Dedifferentiated amniotic fluid mesenchymal stem cell (primary cell): ENCODE measurements at regions not wholly inside any gene's neighbourhood (a gene's known extent, or its start where the extent isn't known, plus 50 kb on each side); places are given as distances from the start of the nearest gene placed in this dataset.

Source experiments
- DNase-seq: peaks from one replicate; pipeline ENCODE4 v3.0.0-alpha.2; 2016; ENCODE audit errors: extremely low spot score

DNA sequence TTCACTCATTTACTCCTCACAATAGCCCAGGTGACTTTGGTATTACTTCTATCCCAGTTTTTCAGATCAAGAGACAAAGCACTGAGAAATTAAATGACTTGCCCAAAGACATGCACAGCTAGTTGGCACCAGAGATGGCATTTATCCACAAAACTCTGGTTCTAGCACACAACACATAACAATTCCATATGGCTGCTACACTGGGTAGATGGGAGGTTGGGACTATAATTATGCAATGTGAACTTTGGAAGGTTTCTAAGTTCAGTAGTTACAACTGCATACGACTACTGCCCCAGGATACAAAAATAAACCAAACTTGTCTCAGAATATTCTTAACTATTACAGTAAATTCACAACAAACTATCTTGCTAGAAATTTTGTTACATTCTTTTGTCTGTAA, 54.2 kb upstream of the MLIP start:
- no peak for DNase-seq

- no peak for DNase-seq
These were observed 53.0 kb upstream of the MLIP start for GRCh38 chr6:54058236-54058635.

DNA sequence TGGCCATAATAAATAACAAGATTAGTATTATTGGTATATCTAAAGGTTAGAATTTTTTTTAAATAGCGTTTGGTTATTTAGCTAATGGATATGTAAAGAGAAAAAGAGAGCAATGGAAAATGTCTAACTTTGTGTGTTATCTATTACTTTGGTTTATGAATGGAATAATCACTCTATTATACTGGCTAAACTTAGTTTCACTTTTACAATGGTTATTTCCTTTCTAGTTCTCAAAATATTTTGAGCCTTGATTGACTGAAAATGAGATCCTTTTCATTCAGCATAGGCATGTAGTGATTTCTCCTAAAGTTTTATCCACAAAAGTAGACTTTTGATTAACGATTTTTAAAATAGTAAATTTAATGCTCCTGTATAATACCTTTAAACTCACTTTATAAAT, 51.6 kb upstream of the MLIP start:
- no peak for DNase-seq

DNA sequence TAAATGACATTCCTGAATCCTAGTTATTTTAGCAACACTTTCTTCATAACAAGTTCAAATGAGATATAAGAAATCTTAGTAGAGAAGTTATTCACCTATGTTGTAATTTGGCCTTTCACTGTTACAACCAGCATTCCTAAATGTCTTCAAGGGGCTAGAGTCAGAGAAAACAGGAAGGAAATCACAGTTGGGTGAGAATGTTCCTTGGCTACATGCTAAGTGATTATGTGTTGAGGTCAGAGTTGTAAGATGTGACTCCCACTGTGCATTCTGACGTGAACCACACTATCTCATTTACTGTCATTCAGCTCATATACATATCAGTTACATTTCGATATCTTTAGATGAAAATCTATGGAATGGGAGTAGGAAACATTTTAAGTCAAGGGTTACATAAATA, 51.0 kb upstream of the MLIP start:
- DNase-seq, result no peak
